Islet of Langerhans (tissue), 1 donor: ENCODE measurements at regions not wholly inside any gene's neighbourhood (a gene's known extent, or its start where the extent isn't known, plus 50 kb on each side); places are given as distances from the start of the nearest gene placed in this dataset.

Experiments used
- FAIRE-seq: peaks from one replicate; lab custom pipeline; 2011; peaks lifted over from hg19 to GRCh38; lab: Jason Lieb, UNC

DNA sequence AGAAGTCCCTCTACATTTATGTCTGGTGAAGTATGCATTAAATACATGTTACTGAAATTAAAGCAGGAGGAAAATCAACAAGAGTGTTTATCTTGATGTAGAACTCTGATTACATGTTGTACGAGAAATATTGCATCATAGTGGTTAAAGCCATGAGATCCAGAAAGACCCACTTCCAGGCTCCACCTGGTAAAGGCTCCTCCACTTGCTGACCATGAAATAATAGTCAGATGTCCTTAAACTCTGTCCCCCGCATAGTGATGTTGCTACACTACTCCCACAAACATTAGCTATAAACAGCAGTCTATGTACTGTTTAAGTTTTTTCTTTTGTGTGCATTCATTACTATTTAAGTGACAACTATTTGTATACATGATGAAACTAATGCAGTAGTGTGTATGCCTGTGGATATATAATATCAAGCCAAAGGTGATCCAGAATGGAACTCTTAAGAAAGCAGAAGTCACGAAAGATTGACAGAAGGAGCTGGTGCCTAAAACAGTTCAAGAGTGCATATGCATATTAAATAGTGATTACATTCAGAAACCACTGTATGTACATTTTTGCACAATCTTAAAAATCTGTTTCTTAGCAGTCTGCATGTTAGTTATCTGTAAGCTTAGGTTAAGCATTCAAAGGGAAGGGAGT, 264.4 kb upstream of the KCNMB2 start:
- no peak for FAIRE-seq

DNA sequence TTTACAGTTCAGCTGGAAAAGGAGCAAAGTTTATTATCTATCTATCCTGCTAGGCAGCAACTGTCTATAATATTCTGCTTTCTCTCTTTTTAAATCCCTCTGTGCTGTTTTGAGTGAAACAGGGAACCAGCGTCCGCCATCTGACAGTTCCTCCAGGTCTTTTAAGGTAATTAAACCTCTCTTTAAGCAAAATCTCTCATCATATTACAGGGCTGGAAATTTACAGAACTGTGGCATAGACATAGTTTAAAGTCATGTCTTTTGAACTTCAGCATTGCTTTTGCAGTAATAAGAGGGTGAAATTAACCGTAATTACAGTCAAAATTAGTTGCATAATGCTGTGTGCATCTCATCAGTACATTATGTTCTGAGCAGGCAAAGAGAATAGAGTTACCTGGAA, 263.4 kb upstream of the KCNMB2 start:
- FAIRE-seq, result no peak

DNA sequence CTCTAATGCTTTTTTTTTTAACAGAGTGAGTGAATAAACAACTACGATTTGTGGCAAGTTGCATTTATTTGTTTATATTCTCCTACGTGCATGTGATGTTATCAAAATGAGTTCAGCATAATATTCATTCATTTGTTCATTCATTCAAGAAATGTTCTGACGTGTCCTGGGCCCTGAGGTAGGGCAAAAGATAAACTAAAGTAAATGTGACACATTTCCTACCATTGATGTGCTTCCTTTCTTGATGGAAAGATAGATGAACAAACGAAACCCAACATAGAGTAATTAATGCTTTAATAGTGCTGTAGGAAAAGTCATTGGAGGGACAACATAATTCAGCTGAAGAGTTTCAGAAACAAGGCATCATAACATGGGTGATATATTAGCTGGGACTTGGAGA, 261.5 kb upstream of the KCNMB2 start:
- FAIRE-seq, result no peak

GRCh38 chr3:178275311-178275710, 260.9 kb upstream of the KCNMB2 start:
- FAIRE-seq, result no peak

- no peak for FAIRE-seq
Observed at GRCh38 chr3:178275793-178276192, 260.4 kb upstream of the KCNMB2 start.

DNA sequence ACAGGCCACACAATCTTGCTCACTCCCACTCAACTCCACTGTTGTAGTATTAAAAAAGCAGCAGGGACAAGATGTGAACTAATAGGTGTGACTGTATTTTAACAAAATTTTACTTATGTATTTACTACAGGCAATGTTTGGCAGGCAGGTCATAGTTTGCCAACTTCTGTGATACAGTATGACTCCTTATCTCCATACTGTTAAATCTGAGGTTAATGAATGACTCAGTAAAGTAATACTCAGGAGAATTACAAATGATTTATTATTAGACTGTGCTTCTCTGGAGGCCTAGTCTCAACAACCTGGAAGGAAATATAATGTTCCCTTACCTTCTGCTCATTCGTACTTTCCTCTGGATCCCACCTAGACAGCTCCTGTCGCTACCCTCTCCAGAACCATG, 258.6 kb upstream of the KCNMB2 start:
- no peak for FAIRE-seq

- FAIRE-seq, result no peak
Observed at GRCh38 chr3:178283561-178283960, 252.7 kb upstream of the KCNMB2 start.

- no peak for FAIRE-seq
Observed at GRCh38 chr3:178284181-178284580, 252.1 kb upstream of the KCNMB2 start.

DNA sequence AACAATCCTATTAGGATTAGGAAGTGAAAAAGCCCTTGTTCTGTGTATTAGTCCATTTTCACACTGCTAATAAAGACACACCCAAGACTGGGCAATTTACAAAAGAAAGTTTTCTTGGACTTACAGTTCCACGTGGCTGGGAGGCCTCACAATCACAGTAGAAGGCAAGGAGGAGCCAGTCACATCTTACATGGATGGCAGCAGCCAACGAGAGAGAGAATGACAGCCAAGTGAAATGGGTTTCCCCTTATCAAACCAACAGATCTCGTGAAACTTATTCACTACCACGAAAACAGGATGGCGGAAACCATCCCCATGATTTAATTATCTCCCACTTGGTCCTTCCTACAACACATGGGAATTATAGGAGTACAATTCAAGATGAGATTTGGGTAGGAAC, 248.2 kb upstream of the KCNMB2 start:
- FAIRE-seq, result no peak

GRCh38 chr3:178289544-178290160, 246.6 kb upstream of the KCNMB2 start:
- no peak for FAIRE-seq

GRCh38 chr3:178291574-178292370, 244.5 kb upstream of the KCNMB2 start:
- no peak for FAIRE-seq

- no peak for FAIRE-seq
Observed at GRCh38 chr3:178295292-178295912, 240.8 kb upstream of the KCNMB2 start.

DNA sequence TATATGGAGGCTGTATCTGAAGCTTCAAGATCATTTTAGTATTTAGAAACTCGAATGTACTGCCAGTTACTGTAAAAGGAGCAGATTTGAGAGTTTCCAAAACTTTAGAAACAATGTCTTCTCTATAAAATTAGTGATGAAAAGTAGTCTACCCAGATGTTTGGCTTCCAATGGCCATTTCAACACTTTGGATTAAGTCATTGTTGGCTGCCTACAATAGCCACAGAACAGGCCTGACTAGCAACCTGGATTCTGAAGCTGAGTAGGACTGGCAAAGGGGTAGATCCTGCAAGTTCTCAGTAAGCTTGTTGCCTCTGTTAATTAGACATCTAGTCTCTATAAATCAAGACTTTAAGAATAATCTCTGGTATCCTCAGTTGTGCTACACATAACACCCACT, 239.0 kb upstream of the KCNMB2 start:
- FAIRE-seq, result no peak

- FAIRE-seq, result no peak
Observed at GRCh38 chr3:178297740-178298139, 238.5 kb upstream of the KCNMB2 start.

DNA sequence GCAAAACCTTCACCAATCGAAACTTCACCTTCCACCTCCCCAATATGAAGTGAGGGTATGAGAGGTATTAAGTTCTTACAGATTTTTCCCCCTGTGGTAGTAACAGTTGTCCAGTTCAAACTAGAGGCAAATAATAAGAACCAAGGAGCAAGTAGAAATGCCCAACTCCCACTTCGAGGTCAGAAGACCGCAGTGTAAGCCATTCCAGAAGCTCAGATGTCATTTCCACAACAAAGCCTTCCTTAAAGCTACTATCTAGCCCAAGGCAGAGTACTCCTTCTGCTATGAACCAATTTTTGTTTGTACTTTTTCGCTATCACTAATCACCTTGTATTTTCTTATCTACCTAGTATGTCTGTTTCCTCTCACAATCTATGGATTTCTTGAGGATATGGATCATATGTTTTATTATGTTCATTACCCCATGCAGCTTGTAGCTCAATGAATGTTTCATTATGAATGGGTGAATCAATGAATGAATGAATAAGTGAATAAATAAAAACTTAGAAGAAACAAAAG, 235.7 kb upstream of the KCNMB2 start:
- no peak for FAIRE-seq

DNA sequence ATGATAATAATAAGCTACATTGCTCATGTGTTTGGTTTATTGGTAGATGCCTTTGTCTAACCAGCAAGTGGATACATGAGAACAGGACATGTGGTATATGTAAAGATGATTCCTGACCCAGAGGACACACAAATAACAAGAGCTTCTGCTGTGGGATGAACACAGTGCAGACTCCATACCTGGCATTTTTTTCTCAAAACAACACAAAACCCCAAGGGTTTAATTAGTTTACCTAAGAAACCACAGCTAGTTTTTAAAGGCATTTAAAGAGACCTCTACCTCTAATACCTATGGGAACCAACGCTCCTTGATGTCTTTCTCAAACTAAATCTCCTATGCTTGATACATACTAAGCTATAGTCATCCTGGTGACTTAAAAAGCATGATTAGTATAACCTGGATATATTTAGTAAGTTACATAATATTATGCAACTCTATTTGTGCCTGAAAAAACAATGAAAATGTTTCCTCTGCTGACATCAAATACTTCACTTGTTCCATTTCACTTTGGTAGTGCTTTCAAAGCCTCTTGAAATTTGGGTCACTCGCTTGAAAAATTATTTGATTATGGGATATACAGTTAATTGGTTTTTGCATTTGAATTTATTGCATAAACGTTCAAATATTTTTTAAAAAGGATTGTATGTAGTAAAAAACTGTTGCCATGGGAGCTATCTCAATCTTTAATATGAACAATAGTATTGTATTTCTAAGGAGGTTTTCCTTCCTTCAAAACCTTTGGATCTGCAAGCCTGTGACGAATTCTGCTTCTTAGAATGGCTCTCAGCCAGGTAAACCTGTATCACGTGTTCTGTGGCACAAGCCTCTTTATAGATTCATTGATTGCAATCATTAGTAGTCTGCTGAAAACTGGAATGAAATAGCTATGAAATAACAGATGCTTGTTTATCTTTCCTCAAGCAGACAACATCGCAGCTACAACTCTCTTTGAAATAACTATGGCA, 233.0 kb upstream of the KCNMB2 start:
- FAIRE-seq, result peak; percentile 17

- no peak for FAIRE-seq
Observed at GRCh38 chr3:178304758-178305467, 231.3 kb upstream of the KCNMB2 start.

DNA sequence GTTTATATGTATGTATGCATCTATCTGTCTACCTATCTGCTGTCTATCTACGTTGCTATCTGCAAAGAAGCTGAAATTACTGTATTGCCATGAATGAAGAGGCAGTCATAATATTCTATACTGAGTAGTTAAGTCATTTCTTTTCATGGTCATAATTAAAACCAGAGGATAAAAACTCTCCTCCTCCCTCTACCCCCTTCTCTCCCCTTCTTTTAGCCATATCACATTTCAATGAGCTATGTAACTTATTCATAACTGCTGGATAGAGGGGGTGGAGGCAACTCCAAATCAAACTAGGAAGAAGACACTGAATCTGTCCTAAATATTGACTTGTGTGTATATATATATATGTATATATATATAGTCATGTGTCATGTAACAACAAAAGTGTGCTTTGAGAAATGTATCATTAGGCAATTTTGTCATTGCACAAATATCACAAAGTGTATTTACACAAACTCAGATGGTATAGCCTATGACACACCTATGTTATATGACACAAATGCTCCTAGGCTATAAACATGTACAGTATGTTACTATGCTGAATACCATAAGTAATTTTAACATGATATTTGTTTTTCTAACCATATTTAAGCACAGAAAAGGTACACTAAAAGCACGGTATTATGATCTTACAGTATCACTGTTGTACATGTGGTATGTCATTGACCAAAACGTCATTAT, 229.7 kb upstream of the KCNMB2 start:
- no peak for FAIRE-seq

DNA sequence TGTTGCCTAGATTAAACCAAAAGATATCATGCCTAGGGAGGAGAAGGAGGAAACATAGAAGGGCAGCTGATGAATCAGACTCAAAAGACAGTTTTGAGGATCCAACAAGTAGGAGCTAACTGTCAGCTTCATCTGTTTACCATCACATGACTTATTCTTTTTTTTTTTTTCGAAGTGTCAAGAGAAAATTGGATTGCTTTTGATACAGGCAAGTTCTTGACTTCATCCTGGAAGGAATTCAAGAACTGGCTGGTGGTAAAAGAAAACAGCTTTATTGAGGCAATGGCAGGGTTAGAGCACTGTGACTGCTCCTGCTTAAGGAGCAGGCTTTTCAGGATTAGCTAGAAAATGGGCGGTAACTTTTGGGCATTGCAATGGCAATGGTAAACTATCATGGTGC, 227.5 kb upstream of the KCNMB2 start:
- FAIRE-seq, result no peak

DNA sequence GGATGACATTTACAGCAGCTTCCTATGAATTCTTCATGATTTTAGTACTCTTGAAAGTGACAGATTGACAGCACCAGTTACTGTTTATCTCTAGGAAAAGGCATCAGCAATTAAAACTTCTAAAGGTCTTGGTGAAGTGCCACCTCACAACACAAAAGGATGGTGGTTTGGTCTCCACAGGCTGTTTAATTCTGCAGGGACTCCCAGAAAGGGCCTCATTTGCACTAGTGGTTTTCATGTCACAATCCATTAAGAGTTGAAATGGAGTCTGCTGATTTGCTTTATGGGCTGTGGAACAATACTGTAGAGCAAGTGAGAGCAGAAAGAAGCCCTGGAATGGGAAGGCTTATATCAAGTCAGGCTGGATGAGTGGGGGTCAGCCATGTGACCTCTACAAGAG, 225.3 kb upstream of the KCNMB2 start:
- no peak for FAIRE-seq
